HG03159 (cell line): ENCODE measurements at regions not wholly inside any gene's neighbourhood (a gene's known extent, or its start where the extent isn't known, plus 50 kb on each side); places are given as distances from the start of the nearest gene placed in this dataset.

ENCODE experiments used
- ATAC-seq: cut with Tn5 transposase; IDR thresholded peaks from one replicate; pipeline ENCODE4 v1.9.1; 2021; ENCODE audit warnings: mild to moderate bottlenecking, moderate library complexity; ENCODE audit not compliant: unreplicated experiment

GRCh38 chr9:105062222-105062855 lies 134.4 kb upstream of the ABCA1 start:
- ATAC-seq = no peak

- ATAC-seq = no peak
Measured at GRCh38 chr9:105064248-105065097, 136.5 kb upstream of the ABCA1 start.

- ATAC-seq = no peak
Measured at GRCh38 chr9:105065098-105066088, 137.4 kb upstream of the ABCA1 start.

GRCh38 chr9:105066275-105066865 lies 138.4 kb upstream of the ABCA1 start:
- ATAC-seq = no peak

GRCh38 chr9:105067895-105068580 lies 140.1 kb upstream of the ABCA1 start:
- no peak for ATAC-seq

- ATAC-seq = no peak
Measured at GRCh38 chr9:105069285-105069684, 141.3 kb upstream of the ABCA1 start.

- no peak for ATAC-seq
Measured at GRCh38 chr9:105069696-105070095, 141.7 kb upstream of the ABCA1 start.

- ATAC-seq = no peak
Measured at GRCh38 chr9:105070176-105070575, 142.2 kb upstream of the ABCA1 start.

GRCh38 chr9:105072476-105072875 lies 144.5 kb upstream of the ABCA1 start:
- ATAC-seq = no peak

- ATAC-seq = no peak
Measured at GRCh38 chr9:105073147-105073546, 145.2 kb upstream of the ABCA1 start.

GRCh38 chr9:105074491-105074890 lies 146.5 kb upstream of the ABCA1 start:
- ATAC-seq = no peak

GRCh38 chr9:105076729-105077128 lies 148.8 kb upstream of the ABCA1 start:
- ATAC-seq = no peak

GRCh38 chr9:105079457-105079856 lies 151.5 kb upstream of the ABCA1 start:
- no peak for ATAC-seq

GRCh38 chr9:105082843-105083242 lies 154.9 kb upstream of the ABCA1 start:
- ATAC-seq = no peak

- no peak for ATAC-seq
Measured at GRCh38 chr9:105083256-105083655, 155.3 kb upstream of the ABCA1 start.

GRCh38 chr9:105087910-105088898 lies 156.2 kb upstream of the SLC44A1 start:
- ATAC-seq = no peak

GRCh38 chr9:105089874-105090273 lies 154.6 kb upstream of the SLC44A1 start:
- no peak for ATAC-seq

GRCh38 chr9:105091004-105091640 lies 153.3 kb upstream of the SLC44A1 start:
- ATAC-seq = no peak

- ATAC-seq = no peak
Measured at GRCh38 chr9:105093685-105094084, 150.8 kb upstream of the SLC44A1 start.
